ENCODE measurements at regions not wholly inside any gene's neighbourhood (a gene's known extent, or its start where the extent isn't known, plus 50 kb on each side); places are given as distances from the start of the nearest gene placed in this dataset.

DNA sequence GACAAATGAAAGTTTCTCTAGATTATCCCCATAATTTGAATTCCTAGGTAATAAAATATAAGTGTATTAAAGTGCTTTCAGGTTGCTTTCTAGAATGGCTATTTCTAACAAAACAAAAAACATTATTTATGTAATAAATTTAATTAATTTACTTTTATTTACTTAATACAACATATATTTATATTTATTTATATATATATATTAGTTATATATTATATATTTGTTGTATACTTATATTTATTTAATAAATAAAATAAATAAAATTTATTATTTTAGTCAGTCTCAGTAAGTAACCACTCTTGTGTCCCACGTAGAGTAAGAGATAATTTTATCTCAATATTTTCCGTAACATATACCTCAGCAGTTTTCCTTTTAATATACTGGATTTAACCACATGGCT, 1031.6 kb upstream of the CNTN5 start:
- TF ChIP-seq CTCF (IDR thresholded peaks at IDR 0.05): no peak
- no peak for TF ChIP-seq POLR2A (IDR thresholded peaks at IDR 0.05)
- TF ChIP-seq EP300 (IDR thresholded peaks at IDR 0.05): no peak

Measured in sigmoid colon (tissue), 4 donors.